HG03025 (cell line): ENCODE measurements at regions not wholly inside any gene's neighbourhood (a gene's known extent, or its start where the extent isn't known, plus 50 kb on each side); places are given as distances from the start of the nearest gene placed in this dataset.
A peak's percentile ranks its signal among the peaks of the same experiment; 100 is the strongest.

Source experiments
- ATAC-seq: cut with Tn5 transposase; IDR thresholded peaks from one replicate; pipeline ENCODE4 v1.9.1; 2021; ENCODE audit warnings: mild to moderate bottlenecking, moderate library complexity; ENCODE audit not compliant: unreplicated experiment, low FRiP score

- no peak for ATAC-seq
Observed at GRCh38 chr21:15498455-15498854, 231.3 kb upstream of the USP25 start.

DNA sequence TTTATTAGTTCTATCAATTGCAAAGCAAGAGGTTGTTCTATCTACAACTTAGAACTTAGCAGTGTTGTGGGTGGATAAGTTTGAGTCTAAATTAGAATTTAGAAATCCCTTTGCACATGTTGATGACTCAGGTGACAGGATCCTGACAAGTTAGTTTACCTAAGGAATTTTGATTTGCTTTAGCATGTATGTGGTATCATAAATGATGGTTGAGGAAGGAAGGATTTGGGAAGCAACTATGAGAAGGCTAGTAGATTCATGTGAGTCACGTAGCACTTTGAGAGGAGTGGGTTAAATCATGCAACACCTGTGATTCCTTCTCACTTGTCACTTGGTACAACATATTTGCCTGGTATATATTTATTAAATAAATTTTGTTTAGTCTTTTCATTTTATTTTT is 223.7 kb upstream of the USP25 start:
- ATAC-seq = no peak

GRCh38 chr21:15508554-15508953 is 221.2 kb upstream of the USP25 start:
- ATAC-seq = no peak

- peak; percentile 99 for ATAC-seq
Observed at GRCh38 chr21:15514073-15514946, 215.5 kb upstream of the USP25 start.

DNA sequence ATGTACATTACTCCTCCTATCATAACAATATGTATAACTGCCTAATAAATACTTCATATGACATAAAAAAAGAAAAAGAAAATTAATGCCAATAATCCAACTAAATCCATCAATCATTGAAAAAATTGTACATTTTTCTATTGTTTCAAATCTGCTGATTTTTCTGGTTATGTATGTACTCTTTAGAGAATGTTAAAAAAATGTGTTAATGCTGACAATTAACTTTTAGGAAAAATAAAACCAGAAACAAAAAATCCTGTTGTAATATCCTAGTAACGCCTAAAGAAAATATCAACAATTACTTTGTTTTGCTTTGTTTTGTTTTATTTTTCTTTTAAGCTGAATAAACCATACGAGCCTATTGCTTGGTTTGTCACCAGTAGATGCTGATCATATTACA is 213.9 kb upstream of the USP25 start:
- no peak for ATAC-seq

GRCh38 chr21:15517394-15517793 is 212.4 kb upstream of the USP25 start:
- no peak for ATAC-seq

GRCh38 chr21:15520811-15521643 is 208.8 kb upstream of the USP25 start:
- no peak for ATAC-seq

DNA sequence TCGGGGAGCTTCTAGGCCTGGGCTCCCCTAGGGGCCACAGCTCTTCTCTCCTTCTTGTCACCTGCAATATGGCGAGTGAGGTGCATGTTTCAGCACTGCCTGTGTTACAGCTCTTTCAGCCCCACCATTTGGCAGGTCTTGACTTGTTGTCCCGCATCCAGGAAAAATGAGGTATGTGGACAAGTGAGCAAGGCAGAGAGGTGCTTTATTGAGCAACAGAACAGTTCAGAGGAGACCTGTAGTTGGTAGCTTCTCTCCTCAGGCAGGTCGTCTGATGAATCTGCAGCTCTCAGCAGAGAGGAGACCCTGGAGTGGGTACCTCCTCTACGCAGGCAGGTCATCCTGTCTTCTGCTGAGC is 208.2 kb upstream of the USP25 start:
- no peak for ATAC-seq

DNA sequence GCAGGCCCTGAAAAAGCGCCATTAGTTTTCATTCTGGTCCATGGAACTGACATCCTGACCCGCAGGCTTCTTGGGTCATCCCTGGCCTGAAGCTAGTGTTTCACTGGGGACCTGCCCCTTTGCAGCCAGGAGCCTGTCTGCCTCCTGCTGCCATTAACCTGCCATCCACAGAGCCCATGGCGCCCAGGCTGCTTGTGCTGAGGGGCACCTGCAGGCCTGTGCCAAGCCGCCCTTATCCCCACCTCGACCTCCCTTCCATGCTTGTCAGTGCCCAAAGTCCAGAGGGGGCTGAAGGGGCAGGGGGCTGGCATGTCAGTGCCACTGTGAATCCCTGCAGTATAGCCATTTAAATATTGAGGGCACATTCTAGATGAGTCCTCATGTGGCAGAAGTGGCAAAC is 207.6 kb upstream of the USP25 start:
- ATAC-seq = no peak

GRCh38 chr21:15524855-15525254 is 204.9 kb upstream of the USP25 start:
- no peak for ATAC-seq

GRCh38 chr21:15526798-15527197 is 203.0 kb upstream of the USP25 start:
- ATAC-seq = no peak

- ATAC-seq = no peak
Observed at GRCh38 chr21:15528346-15528745, 201.4 kb upstream of the USP25 start.

GRCh38 chr21:15531986-15532385 is 197.8 kb upstream of the USP25 start:
- ATAC-seq = no peak

DNA sequence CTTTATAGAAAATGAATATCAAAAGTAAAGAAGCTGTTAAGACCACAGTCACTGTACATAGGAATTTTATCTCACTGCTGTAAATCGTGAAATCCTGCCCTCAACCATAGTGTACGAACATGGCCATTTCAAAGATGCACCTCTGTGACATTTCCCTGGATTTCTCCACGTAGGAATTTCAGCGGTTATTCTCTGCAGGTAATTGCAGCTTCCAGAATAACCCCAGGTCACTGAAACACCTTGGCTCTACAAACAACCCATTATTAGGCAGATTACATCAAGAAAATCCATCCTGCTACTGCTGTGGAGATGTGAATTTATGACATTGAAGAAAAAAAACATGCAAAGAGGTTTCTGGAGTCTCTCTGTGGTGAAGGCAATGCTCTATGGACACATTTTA is 196.2 kb upstream of the USP25 start:
- no peak for ATAC-seq

- no peak for ATAC-seq
Observed at GRCh38 chr21:15534450-15534886, 195.3 kb upstream of the USP25 start.

DNA sequence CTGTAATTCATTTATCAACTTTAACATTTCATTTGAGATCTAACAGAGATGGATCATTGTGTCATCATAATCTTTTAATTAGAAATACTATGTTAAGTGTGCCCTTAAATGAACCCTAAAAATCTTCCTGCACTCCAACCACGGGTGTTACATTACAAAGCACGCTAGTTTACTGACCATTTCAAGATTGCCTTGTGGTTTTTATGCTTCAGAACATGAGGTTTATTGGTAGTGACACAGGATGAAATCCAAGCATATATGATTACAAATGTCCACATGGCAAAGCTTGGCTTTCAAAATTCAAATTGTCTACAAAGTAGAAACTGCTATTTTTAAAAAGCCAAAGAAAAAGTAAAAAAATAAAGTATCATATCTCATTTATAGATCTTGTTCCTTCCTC is 190.4 kb upstream of the USP25 start:
- ATAC-seq = no peak

DNA sequence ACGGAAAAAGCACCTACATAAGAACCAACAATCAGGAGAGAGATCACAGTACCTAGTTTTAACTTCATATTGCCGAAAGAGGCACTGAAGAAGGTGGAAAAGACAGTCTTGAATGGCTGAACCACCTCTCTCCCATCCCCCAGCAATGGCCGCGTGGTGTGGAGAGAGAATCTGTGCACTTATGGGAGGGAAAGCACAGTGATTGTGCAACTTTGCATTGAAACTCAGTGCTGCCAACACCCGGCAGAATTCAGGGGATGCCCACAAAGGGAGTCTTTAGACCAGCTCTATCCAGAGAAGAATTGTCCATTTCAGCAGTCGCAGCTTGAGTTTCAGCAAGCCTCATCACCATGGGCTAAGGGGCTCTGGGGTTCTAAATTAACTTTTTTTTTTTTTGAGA is 186.3 kb upstream of the USP25 start:
- no peak for ATAC-seq

- no peak for ATAC-seq
Observed at GRCh38 chr21:15549671-15550070, 180.1 kb upstream of the USP25 start.

DNA sequence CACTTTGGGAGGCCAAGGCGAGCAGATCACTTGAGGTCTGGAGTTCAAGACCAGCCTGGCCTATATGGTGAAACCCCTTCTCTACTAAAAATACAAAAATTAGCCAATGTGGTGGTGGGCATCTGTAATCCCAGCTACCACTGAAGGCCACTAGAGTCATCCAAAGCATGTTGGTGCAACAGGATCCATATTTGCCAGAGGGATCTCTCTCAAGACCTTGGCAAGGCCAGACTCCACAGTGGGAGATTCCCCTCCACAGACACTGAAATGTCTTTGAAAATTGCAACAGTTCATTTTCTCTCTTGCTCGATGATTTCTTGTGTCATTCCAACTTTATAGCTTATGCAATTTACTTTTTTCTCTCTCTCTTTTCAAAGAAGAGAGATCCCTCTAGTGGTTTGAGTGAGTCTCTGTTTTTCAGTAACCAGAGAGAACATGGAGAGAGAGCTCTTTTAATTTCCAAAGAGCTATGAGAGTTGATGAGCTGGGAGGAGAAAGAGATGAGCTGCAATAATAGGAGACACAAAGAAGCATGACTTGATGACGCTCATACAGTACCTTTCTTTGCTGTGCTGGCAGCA is 176.8 kb upstream of the USP25 start:
- no peak for ATAC-seq

DNA sequence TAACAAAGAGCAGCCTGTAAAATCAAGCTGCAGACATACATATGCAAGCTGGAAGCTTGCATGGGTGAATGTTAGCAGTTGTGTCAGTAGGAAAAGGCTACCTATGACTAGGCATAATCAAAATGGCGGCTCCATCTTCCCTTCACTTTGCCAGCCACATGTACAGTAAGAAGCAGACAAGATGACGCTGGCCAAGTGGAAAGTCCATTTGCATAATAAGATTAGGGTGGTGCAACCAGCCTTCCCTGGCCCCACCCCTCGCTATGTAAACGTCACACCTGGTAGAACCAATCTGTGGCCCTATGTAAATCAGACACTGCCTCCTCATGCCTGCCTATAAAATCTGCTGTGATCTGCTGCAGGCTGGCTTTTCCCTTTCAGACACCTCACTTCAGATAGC is 171.9 kb upstream of the USP25 start:
- ATAC-seq = no peak

GRCh38 chr21:15558884-15559283 is 170.9 kb upstream of the USP25 start:
- ATAC-seq = no peak
